ENCODE measurements at regions not wholly inside any gene's neighbourhood (a gene's known extent, or its start where the extent isn't known, plus 50 kb on each side); places are given as distances from the start of the nearest gene placed in this dataset.

DNA sequence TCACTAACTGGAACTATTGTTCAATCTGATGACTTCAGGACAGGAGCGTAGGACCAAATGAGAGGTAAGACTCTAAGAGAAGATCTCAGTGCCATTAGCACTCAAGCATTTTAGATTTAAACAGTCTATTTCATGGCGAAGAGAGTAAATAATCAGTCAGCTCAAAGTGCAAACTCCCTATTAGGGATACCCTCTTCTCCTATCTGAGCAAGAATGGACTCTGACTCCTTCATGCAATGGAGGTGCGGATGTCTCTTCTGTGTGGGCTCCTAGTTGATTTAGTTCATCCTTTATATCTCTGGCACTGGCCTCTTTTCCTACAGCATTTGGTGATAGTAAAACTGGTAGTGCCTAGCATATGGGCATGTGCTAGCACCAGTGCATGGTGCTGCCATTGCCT lies 144.6 kb downstream of the SMC2 start:
- no peak for DNase-seq (ENCODE audit: low read depth)
- no peak for TF ChIP-seq CTCF (conservative IDR thresholded peaks at IDR 0.05; ENCODE audit: low read depth, low read length)
- H3K4me3 ChIP-seq (ENCODE audit: low read depth, low read length) = no peak overlapping the region

- no peak for TF ChIP-seq CTCF (conservative IDR thresholded peaks at IDR 0.05; ENCODE audit: low read depth, low read length)
- no peak overlapping the region for H3K4me3 ChIP-seq (ENCODE audit: low read depth, low read length)
- no peak for DNase-seq (ENCODE audit: low read depth)
Observed at GRCh38 chr9:104240890-104241289, 146.8 kb downstream of the SMC2 start.

DNA sequence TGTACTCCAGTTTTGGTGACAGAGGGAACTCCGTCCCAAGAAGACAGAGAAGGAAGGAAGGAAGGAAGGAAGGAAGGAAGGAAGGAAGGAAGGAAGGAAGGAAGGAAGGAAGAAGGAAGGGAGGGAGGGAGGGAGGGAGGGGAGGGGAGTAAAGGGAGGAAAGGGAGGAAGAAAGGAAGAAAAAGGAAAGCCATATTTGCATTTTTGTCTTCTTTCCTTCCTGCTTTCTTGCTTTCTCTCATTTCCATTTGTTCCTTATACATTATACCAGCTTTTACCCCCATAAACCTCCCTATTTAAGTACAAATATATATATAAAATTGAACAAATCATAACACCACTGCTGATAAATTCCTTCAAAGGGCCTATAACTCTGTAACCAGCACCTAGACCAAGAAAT lies 151.8 kb downstream of the SMC2 start:
- TF ChIP-seq CTCF (conservative IDR thresholded peaks at IDR 0.05; ENCODE audit: low read depth, low read length) = no peak
- no peak overlapping the region for H3K4me3 ChIP-seq (ENCODE audit: low read depth, low read length)
- no peak for DNase-seq (ENCODE audit: low read depth)

DNA sequence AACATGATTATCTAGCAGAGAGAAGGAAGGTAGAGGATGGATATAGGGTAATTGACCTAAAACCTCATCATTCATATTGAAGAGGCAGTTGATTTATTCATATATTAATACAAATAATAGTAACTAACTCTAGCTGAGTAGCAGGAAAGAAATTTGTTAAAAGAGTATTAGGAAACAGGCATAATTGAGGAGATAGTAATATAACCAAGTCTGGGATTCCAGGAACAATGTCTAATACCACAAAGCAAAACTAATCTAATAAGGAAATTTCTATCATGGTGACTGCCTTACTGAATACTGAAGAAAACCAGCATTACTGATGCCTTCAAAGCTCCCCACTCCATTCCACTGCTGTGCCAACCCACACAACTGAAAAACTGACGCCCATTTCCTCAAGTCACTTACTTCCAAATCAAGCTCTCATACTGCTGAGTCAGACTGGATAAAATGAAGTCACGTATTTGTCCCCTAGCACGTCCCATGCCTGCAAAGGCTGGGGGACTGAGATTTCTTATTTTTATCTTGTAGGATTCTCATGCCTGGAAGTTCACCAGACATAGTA lies 153.9 kb downstream of the SMC2 start:
- no peak for TF ChIP-seq CTCF (conservative IDR thresholded peaks at IDR 0.05; ENCODE audit: low read depth, low read length)
- H3K4me3 ChIP-seq (ENCODE audit: low read depth, low read length) = no peak overlapping the region
- no peak for DNase-seq (ENCODE audit: low read depth)

DNA sequence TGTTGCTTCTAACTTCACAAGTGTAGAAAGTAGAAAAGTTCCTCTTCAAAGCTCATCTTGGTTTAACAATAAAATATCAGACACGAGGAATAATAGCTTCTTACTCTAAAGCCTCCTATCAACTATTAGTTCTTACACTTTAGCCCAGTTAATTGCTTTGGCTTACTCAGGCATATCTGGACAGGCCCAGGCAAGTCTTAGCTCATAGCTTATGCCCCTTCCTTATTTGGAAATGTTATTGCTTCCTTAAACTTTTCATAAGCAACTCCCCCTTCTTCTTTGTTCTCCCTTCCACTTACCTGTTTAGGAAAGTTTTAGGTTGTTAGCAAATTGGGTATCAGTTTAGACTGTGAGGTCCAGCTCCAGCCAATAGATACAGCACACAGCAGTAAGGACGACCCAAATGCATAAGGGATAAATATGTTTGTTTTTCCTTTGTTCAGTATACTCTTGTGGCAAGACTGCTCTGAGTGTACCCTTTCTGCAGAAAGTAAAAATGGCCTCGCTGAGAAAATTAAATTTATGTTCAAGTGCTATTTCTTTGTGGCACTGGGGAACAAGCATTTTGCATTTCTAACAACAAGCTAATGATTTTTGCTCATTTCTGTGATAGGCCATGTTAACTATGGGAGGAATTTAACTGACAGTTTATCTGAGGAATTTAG lies 162.1 kb downstream of the SMC2 start:
- DNase-seq (ENCODE audit: low read depth) = no peak
- no peak for TF ChIP-seq CTCF (conservative IDR thresholded peaks at IDR 0.05; ENCODE audit: low read depth, low read length)
- no peak overlapping the region for H3K4me3 ChIP-seq (ENCODE audit: low read depth, low read length)

- DNase-seq (ENCODE audit: low read depth) = no peak
- no peak overlapping the region for H3K4me3 ChIP-seq (ENCODE audit: low read depth, low read length)
- no peak for TF ChIP-seq CTCF (conservative IDR thresholded peaks at IDR 0.05; ENCODE audit: low read depth, low read length)
Observed at GRCh38 chr9:104256696-104257062, 162.6 kb downstream of the SMC2 start.
